H1 (cell line): ENCODE measurements at regions not wholly inside any gene's neighbourhood (a gene's known extent, or its start where the extent isn't known, plus 50 kb on each side); places are given as distances from the start of the nearest gene placed in this dataset.

ENCODE experiments used
- CTCF ChIA-PET: fragments of 300-600 bp; sonication (Branson Sonifier 250); formaldehyde crosslinking; loops from one replicate; lab custom pipeline; 2021; ENCODE audit not compliant: partially characterized antibody; lab: Charles Lee
- POLR2A ChIA-PET: fragments of 300-600 bp; sonication (Branson Sonifier 250); formaldehyde crosslinking; loops from one replicate; lab custom pipeline; 2021; ENCODE audit warnings: inconsistent platforms; ENCODE audit not compliant: partially characterized antibody; lab: Charles Lee
- DNase-seq, 2 experiments: peaks; one replicate each; pipeline versions ENCODE4 v3.0.0 to v3.0.0-alpha.2; 2010 to 2022; ENCODE audit warnings: low spot score in 2 of 2, low read depth in 1 of 2, mixed read lengths in 1 of 2
- FAIRE-seq: peaks from 2 replicates; lab custom pipeline; 2011; peaks lifted over from hg19 to GRCh38; lab: Jason Lieb, UNC
- H2AFZ ChIP-seq: 2 replicates; pipeline ENCODE4 v1.8.1; 2012; ENCODE audit warnings: low read length, inconsistent platforms
- H2AK5ac ChIP-seq: 2 replicates; pipeline ENCODE4 v1.6.1; 2013; ENCODE audit warnings: low read depth, low read length
- H2BK120ac ChIP-seq: replicated peaks from 2 replicates; pipeline ENCODE3; 2013; ENCODE audit warnings: low read depth, low read length, inconsistent platforms
- H2BK12ac ChIP-seq: 2 replicates; pipeline ENCODE4 v1.6.1; 2013; ENCODE audit warnings: low read depth, low read length
- H2BK15ac ChIP-seq: 2 replicates; pipeline ENCODE4 v1.6.1; 2013; ENCODE audit warnings: low read length
- H2BK20ac ChIP-seq: 2 replicates; pipeline ENCODE4 v1.6.1; 2013; ENCODE audit warnings: low read length
- H2BK5ac ChIP-seq: 2 replicates; pipeline ENCODE4 v1.6.1; 2013; ENCODE audit warnings: low read depth, low read length
- H3K14ac ChIP-seq: 2 replicates; pipeline ENCODE4 v1.6.1; 2013; ENCODE audit warnings: inconsistent platforms; ENCODE audit not compliant: insufficient read length
- H3K18ac ChIP-seq: 2 replicates; pipeline ENCODE4 v1.6.1; 2013; ENCODE audit warnings: low read length; ENCODE audit errors: extremely low read depth
- H3K23ac ChIP-seq: 2 replicates; pipeline ENCODE4 v1.6.1; 2013; ENCODE audit warnings: inconsistent platforms; ENCODE audit not compliant: insufficient read length
- H3K23me2 ChIP-seq: 2 replicates; pipeline ENCODE4 v1.6.1; 2013; ENCODE audit warnings: low read depth, low read length
- H3K27ac ChIP-seq: 2 replicates; pipeline ENCODE4 v1.6.1; 2011; ENCODE audit warnings: low read depth, low read length, inconsistent platforms
- H3K27me3 ChIP-seq, 4 experiments: replicated peaks in 1 of 4; 1 replicate in 1 of 4; 2 replicates in 3 of 4; pipeline versions ENCODE4 v1.6.1 to v1.8.1; 2011 to 2013; ENCODE audit warnings: low read length in 3 of 4, mild to moderate bottlenecking in 3 of 4, inconsistent platforms in 2 of 4, mixed read lengths in 2 of 4, moderate library complexity in 1 of 4; ENCODE audit not compliant: control insufficient read depth in 3 of 4, insufficient read depth in 3 of 4; ENCODE audit errors: extremely low read depth in 1 of 4
- H3K36me3 ChIP-seq, 4 experiments: 2 replicates each; pipeline versions ENCODE4 v1.6.1 to v1.8.1; 2011 to 2013; ENCODE audit warnings: mild to moderate bottlenecking in 4 of 4, low read length in 3 of 4, moderate library complexity in 2 of 4, control low read depth in 1 of 4, inconsistent platforms in 1 of 4; ENCODE audit not compliant: insufficient read depth in 4 of 4, control insufficient read depth in 2 of 4
- H3K4ac ChIP-seq: replicated peaks from 2 replicates; pipeline ENCODE3; 2013; ENCODE audit warnings: low read length, low read depth, mixed read lengths, inconsistent platforms; ENCODE audit not compliant: insufficient read length
- H3K4me1 ChIP-seq, 4 experiments: replicated peaks in 1 of 4; 1 replicate in 1 of 4; 2 replicates in 3 of 4; pipeline versions ENCODE4 v1.6.1 to v1.8.1; 2011 to 2013; ENCODE audit warnings: low read length in 3 of 4, inconsistent platforms in 2 of 4, mixed read lengths in 1 of 4; ENCODE audit not compliant: insufficient read depth in 4 of 4, control insufficient read depth in 3 of 4
- H3K4me2 ChIP-seq, 2 experiments: 2 replicates each; pipeline versions ENCODE4 v1.6.1 to v1.8.1; 2011 to 2013; ENCODE audit warnings: low read depth in 2 of 2, low read length in 2 of 2, control low read depth in 1 of 2, inconsistent platforms in 1 of 2, mild to moderate bottlenecking in 1 of 2; ENCODE audit not compliant: insufficient read depth in 1 of 2
- H3K4me3 ChIP-seq, 4 experiments: fragments of 200-600, 300-600 bp in 1 of 4; sonication (generic), shearing (Covaris generic), sonication (Bioruptor Twin) in 1 of 4; 2 replicates each; pipeline versions ENCODE4 v1.5.1 to v1.8.1; 2011 to 2016; ENCODE audit warnings: low read length in 4 of 4, low read depth in 3 of 4, control low read depth in 2 of 4, inconsistent platforms in 2 of 4, mild to moderate bottlenecking in 2 of 4, mixed read lengths in 1 of 4, moderate library complexity in 1 of 4; ENCODE audit not compliant: insufficient read depth in 2 of 4; ENCODE audit errors: extremely low read depth in 1 of 4
- H3K56ac ChIP-seq: replicated peaks from 2 replicates; pipeline ENCODE3; 2013; ENCODE audit warnings: low read depth, mild to moderate bottlenecking, mixed read lengths, low read length, inconsistent platforms; ENCODE audit not compliant: insufficient read length
- H3K79me1 ChIP-seq: 2 replicates; pipeline ENCODE4 v1.6.1; 2013; ENCODE audit warnings: low read depth, low read length, control low read depth
- H3K79me2 ChIP-seq, 2 experiments: 2 replicates each; pipeline versions ENCODE4 v1.6.1 to v1.8.1; 2012 to 2013; ENCODE audit warnings: low read length in 2 of 2, mild to moderate bottlenecking in 2 of 2, inconsistent platforms in 1 of 2; ENCODE audit not compliant: insufficient read depth in 2 of 2, control insufficient read depth in 1 of 2
- H3K9ac ChIP-seq, 4 experiments: replicated peaks in 1 of 4; 1 replicate in 1 of 4; 2 replicates in 3 of 4; pipeline versions ENCODE4 v1.6.1 to v1.8.1; 2011 to 2013; ENCODE audit warnings: low read depth in 3 of 4, low read length in 3 of 4, control low read depth in 2 of 4, mild to moderate bottlenecking in 2 of 4, moderate library complexity in 2 of 4, inconsistent platforms in 1 of 4; ENCODE audit errors: extremely low read depth in 1 of 4
- H3K9me3 ChIP-seq, 2 experiments: 2 replicates each; pipeline versions ENCODE4 v1.6.1 to v1.8.1; 2012 to 2013; ENCODE audit warnings: mild to moderate bottlenecking in 2 of 2, moderate library complexity in 2 of 2, control low read depth in 1 of 2, inconsistent platforms in 1 of 2, low read depth in 1 of 2, low read length in 1 of 2, mixed read lengths in 1 of 2; ENCODE audit not compliant: insufficient read depth in 2 of 2
- H4K20me1 ChIP-seq, 2 experiments: replicated peaks in 1 of 2; 2 replicates each; pipeline versions ENCODE3 to v1.8.1; 2011 to 2013; ENCODE audit warnings: inconsistent platforms in 2 of 2, low read length in 2 of 2, mild to moderate bottlenecking in 1 of 2; ENCODE audit not compliant: insufficient read depth in 2 of 2, control insufficient read depth in 1 of 2
- H4K5ac ChIP-seq: 2 replicates; pipeline ENCODE4 v1.6.1; 2013; ENCODE audit warnings: low read length, low read depth, mixed read lengths, inconsistent platforms; ENCODE audit not compliant: insufficient read length
- H4K8ac ChIP-seq: 2 replicates; pipeline ENCODE4 v1.8.0; 2013; ENCODE audit warnings: mild to moderate bottlenecking, moderate library complexity, low read length, inconsistent platforms; ENCODE audit not compliant: insufficient read depth; ENCODE audit errors: extremely low read depth
- H4K91ac ChIP-seq: replicated peaks from 2 replicates; pipeline ENCODE3; 2013; ENCODE audit warnings: low read length, mixed read lengths, inconsistent platforms; ENCODE audit not compliant: insufficient read length
- CTBP2 ChIP-seq: IDR thresholded peaks from 2 replicates; pipeline ENCODE4 v1.7.0; 2011; ENCODE audit warnings: borderline replicate concordance, mild to moderate bottlenecking, moderate library complexity, mixed read lengths, low read length; ENCODE audit not compliant: insufficient read depth, insufficient read length
- JUND ChIP-seq: IDR thresholded peaks from 2 replicates; pipeline ENCODE4 v1.6.1; 2011; ENCODE audit warnings: mild to moderate bottlenecking, improper control_type of control experiment, low read length
- KDM1A ChIP-seq: fragments of 200-600, 300-600 bp; sonication (generic); IDR thresholded peaks from 2 replicates; pipeline ENCODE4 v1.7.1; 2016; ENCODE audit warnings: mild to moderate bottlenecking, low read length, borderline replicate concordance
- NANOG ChIP-seq: IDR thresholded peaks from 2 replicates; pipeline ENCODE4 v1.6.1; 2011; ENCODE audit warnings: low read length, low read depth, mild to moderate bottlenecking, inconsistent platforms; ENCODE audit not compliant: insufficient read depth, poor library complexity, severe bottlenecking
- TAF1 ChIP-seq: IDR thresholded peaks from 2 replicates; pipeline ENCODE4 v1.6.1; 2011; ENCODE audit warnings: mild to moderate bottlenecking, low read depth, low read length
- TCF12 ChIP-seq: IDR thresholded peaks from 2 replicates; pipeline ENCODE4 v1.6.1; 2011; ENCODE audit warnings: low read depth, mild to moderate bottlenecking, low read length
- WGBS, 2 experiments: shearing (Covaris generic) in 1 of 2; methylation state at CpG; one replicate each; pipeline versions ENCODE4 v1.1.6 to v1.1.7; 2013 to 2015; ENCODE audit warnings: low lambda C conversion rate in 2 of 2, mixed read lengths in 2 of 2, inconsistent platforms in 1 of 2, low coverage in 1 of 2, missing lambda C conversion rate in 1 of 2; ENCODE audit not compliant: insufficient replicate concordance in 2 of 2, insufficient coverage in 1 of 2, insufficient read length in 1 of 2; ENCODE audit errors: extremely low coverage in 1 of 2, missing lambda C conversion rate in 1 of 2; 5-methylcytosine and 5-hydroxymethylcytosine counted together

DNA sequence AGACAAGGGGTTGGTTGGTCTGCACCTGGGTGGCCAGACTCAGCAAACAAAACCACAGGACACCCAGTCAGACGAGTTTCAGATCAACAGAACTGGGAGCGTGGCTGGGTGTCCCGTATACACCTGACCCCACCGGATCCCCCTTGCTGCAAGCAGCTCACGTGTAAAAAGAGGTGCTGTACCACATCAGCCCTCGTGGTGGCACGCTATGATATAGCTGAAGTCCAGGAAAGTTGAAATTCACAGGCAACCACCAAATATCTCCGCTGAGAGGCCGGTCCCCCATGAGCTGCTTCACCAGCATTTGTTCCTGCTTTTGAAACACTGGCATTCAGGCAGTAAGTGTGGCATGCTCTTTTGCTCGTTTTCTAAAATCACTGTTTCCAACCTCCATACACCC lies 92.3 kb downstream of the TUBA3C start:
- Histone ChIP-seq H2AK5ac (no peak overlapping the region), H3K79me1 (no peaks in the 10 kb centered on the region), H2BK20ac (no peak overlapping the region), H3K4me3 (no peak overlapping the region), H3K4me2 (no peak overlapping the region), H3K9ac (no peak overlapping the region), H3K4me1 (no peaks in the 10 kb centered on the region), H3K79me2 (no peaks in the 10 kb centered on the region), H3K23ac (no peak overlapping the region), H2AFZ (no peak overlapping the region), H3K18ac (no peak overlapping the region), H4K20me1 (no peaks in the 10 kb centered on the region), H2BK120ac (no peak overlapping the region), H3K9me3 (peaks cover 77 to 85% of the 10 kb centered on the region in 2 experiments), H3K4ac (no peak overlapping the region), H3K23me2 (no peaks in the 10 kb centered on the region), H4K5ac (no peak overlapping the region), H2BK15ac (no peak overlapping the region), H3K56ac (no peak overlapping the region), H3K36me3 (no peaks in the 10 kb centered on the region), H4K91ac (no peak overlapping the region), H2BK5ac (no peak overlapping the region), H3K14ac (no peak overlapping the region), H4K8ac (no peak overlapping the region), H3K27ac (no peak overlapping the region), H3K27me3 (no peaks in the 10 kb centered on the region), H2BK12ac (no peak overlapping the region)
- 79% methylated on average over 10 of the region's 10 CpGs; no CpG with 5 or more reads in 1 of the 2 experiments for WGBS, 2 experiments
- DNase-seq = no peak
- POLR2A ChIA-PET = no interaction called here
- CTCF ChIA-PET = no interaction called here
- no peak for FAIRE-seq
- TF ChIP-seq CTBP2 (no peak), TCF12 (no peak), JUND (no peak), KDM1A (no peak), TAF1 (no peak), NANOG (no peak)
